IMR-90 (cell line): ENCODE measurements at regions not wholly inside any gene's neighbourhood (a gene's known extent, or its start where the extent isn't known, plus 50 kb on each side); places are given as distances from the start of the nearest gene placed in this dataset.

ENCODE experiments used
- ATAC-seq: fragments of 200-7000 bp; cut with Tn5 transposase; 2 replicates; pipeline ENCODE4 v1.9.1; 2020; ENCODE audit warnings: low read depth, mild to moderate bottlenecking, moderate library complexity
- BruUV-seq: library from RNA; stranded (reverse); fragments of 400-500 nt; replicated peaks from 2 replicates; lab custom pipeline; 2021; lab: Mats Ljungman, UMichigan
- CTCF ChIA-PET: fragments of 300-600 bp; formaldehyde crosslinking; extraction: SDS; loops from one replicate; lab custom pipeline; 2021; ENCODE audit warnings: antibody characterized with exemption; lab: Yijun Ruan, JAX
- POLR2A ChIA-PET: fragments of 300-600 bp; sonication (Branson Sonifier 250); formaldehyde crosslinking; loops from one replicate; lab custom pipeline; 2022; ENCODE audit warnings: antibody characterized with exemption; ENCODE audit not compliant: unreplicated experiment; lab: Charles Lee
- DNase-seq: peaks from one replicate; pipeline ENCODE4 v3.0.0; 2013
- H2AFZ ChIP-seq: replicated peaks from 2 replicates; pipeline ENCODE3; 2013; ENCODE audit warnings: low read length, mild to moderate bottlenecking; ENCODE audit not compliant: poor library complexity
- H2AK5ac ChIP-seq: 2 replicates; pipeline ENCODE4 v1.6.1; 2013; ENCODE audit warnings: low read depth, low read length, inconsistent platforms
- H2AK9ac ChIP-seq: replicated peaks from 2 replicates; pipeline ENCODE3; 2013; ENCODE audit warnings: mild to moderate bottlenecking, low read depth, low read length, moderate library complexity; ENCODE audit not compliant: poor library complexity
- H2BK120ac ChIP-seq: 2 replicates; pipeline ENCODE4 v1.6.1; 2013; ENCODE audit warnings: low read depth, low read length, inconsistent platforms
- H2BK15ac ChIP-seq: 3 replicates; pipeline ENCODE4 v1.6.1; 2013; ENCODE audit warnings: low read depth, low read length, inconsistent platforms
- H2BK20ac ChIP-seq: 2 replicates; pipeline ENCODE4 v1.6.1; 2013; ENCODE audit warnings: low read depth, mild to moderate bottlenecking, inconsistent platforms, low read length, moderate library complexity
- H2BK5ac ChIP-seq: 2 replicates; pipeline ENCODE4 v1.6.1; 2013; ENCODE audit warnings: mild to moderate bottlenecking, low read depth, low read length, inconsistent platforms; ENCODE audit not compliant: poor library complexity, severe bottlenecking
- H3K14ac ChIP-seq: replicated peaks from 2 replicates; pipeline ENCODE4 v1.6.1; 2013; ENCODE audit warnings: low read depth, low read length, inconsistent platforms
- H3K18ac ChIP-seq: 2 replicates; pipeline ENCODE4 v1.6.1; 2013; ENCODE audit warnings: low read depth, low read length, control low read depth
- H3K23ac ChIP-seq: 2 replicates; pipeline ENCODE4 v1.6.1; 2013; ENCODE audit warnings: low read depth, low read length, inconsistent platforms
- H3K27ac ChIP-seq: 2 replicates; pipeline ENCODE4 v1.5.1; 2013; ENCODE audit warnings: mild to moderate bottlenecking, control low read depth, low read length; ENCODE audit not compliant: insufficient read depth
- H3K27me3 ChIP-seq: 2 replicates; pipeline ENCODE4 v1.6.1; 2013; ENCODE audit warnings: low read length; ENCODE audit not compliant: control insufficient read depth, insufficient read depth
- H3K36me3 ChIP-seq: 2 replicates; pipeline ENCODE4 v1.6.1; 2013; ENCODE audit warnings: low read length, mixed read lengths; ENCODE audit not compliant: control insufficient read depth, insufficient read depth
- H3K4ac ChIP-seq: 2 replicates; pipeline ENCODE4 v1.6.1; 2013; ENCODE audit warnings: low read depth, low read length, inconsistent platforms
- H3K4me1 ChIP-seq: 2 replicates; pipeline ENCODE4 v1.6.1; 2013; ENCODE audit warnings: low read length, mixed read lengths; ENCODE audit not compliant: control insufficient read depth, insufficient read depth
- H3K4me2 ChIP-seq: 2 replicates; pipeline ENCODE4 v1.6.1; 2013; ENCODE audit warnings: low read depth, mild to moderate bottlenecking, control low read depth, low read length, moderate library complexity
- H3K4me3 ChIP-seq: 2 replicates; pipeline ENCODE4 v1.5.1; 2013; ENCODE audit warnings: low read depth, mild to moderate bottlenecking, control low read depth, low read length, moderate library complexity; ENCODE audit not compliant: insufficient read depth
- H3K56ac ChIP-seq: 2 replicates; pipeline ENCODE4 v1.6.1; 2013; ENCODE audit warnings: low read length, inconsistent platforms; ENCODE audit not compliant: insufficient read depth; ENCODE audit errors: extremely low read depth
- H3K79me1 ChIP-seq, 2 experiments: 2 replicates each; pipeline ENCODE4 v1.6.1; 2013; ENCODE audit warnings: low read length in 2 of 2, inconsistent platforms in 1 of 2, low read depth in 1 of 2
- H3K9ac ChIP-seq: 2 replicates; pipeline ENCODE4 v1.6.1; 2013; ENCODE audit warnings: low read depth, low read length, control low read depth
- H3K9me1 ChIP-seq: 2 replicates; pipeline ENCODE4 v1.6.1; 2013; ENCODE audit warnings: low read length, inconsistent platforms; ENCODE audit not compliant: insufficient read depth
- H3K9me3 ChIP-seq: 2 replicates; pipeline ENCODE4 v1.6.1; 2013; ENCODE audit warnings: low read length; ENCODE audit not compliant: control insufficient read depth, insufficient read depth
- H4K20me1 ChIP-seq: 2 replicates; pipeline ENCODE4 v1.6.1; 2013; ENCODE audit warnings: low read length, inconsistent platforms; ENCODE audit not compliant: insufficient read depth
- H4K5ac ChIP-seq: 2 replicates; pipeline ENCODE4 v1.6.1; 2013; ENCODE audit warnings: mild to moderate bottlenecking, low read depth, low read length, control low read depth
- H4K8ac ChIP-seq, 2 experiments: 2 replicates each; pipeline ENCODE4 v1.6.1; 2013; ENCODE audit warnings: low read depth in 2 of 2, low read length in 2 of 2, control low read depth in 1 of 2, inconsistent platforms in 1 of 2
- H4K91ac ChIP-seq: 2 replicates; pipeline ENCODE4 v1.6.1; 2013; ENCODE audit warnings: low read depth, low read length, inconsistent platforms; ENCODE audit not compliant: insufficient read depth
- BHLHE40 ChIP-seq: fragments of 150-350 bp; IDR thresholded peaks from 2 replicates; pipeline ENCODE4 v1.6.1; 2016; ENCODE audit warnings: mild to moderate bottlenecking, low read depth, low read length
- SMC3 ChIP-seq: fragments of 150-350 bp; IDR thresholded peaks from 2 replicates; pipeline ENCODE4 v1.6.1; 2016; ENCODE audit warnings: low read depth, mild to moderate bottlenecking, antibody characterized with exemption, low read length, moderate library complexity
- WGBS, 2 experiments: methylation state at CpG; one replicate each; pipeline versions ENCODE4 v1.1.5 to v1.1.7; 2013; ENCODE audit warnings: missing lambda C conversion rate in 2 of 2; ENCODE audit not compliant: insufficient read length in 1 of 2; ENCODE audit errors: extremely low coverage in 2 of 2; 5-methylcytosine and 5-hydroxymethylcytosine counted together
- dilution Hi-C: fragments of 300-500 bp; cut with HindIII; formaldehyde crosslinking; loops from one replicate; pipeline ENCODE4 v1.14.3; 2018; ENCODE audit warnings: low sequenced_read_pairs; ENCODE audit not compliant: unreplicated experiment
- in situ Hi-C: fragments of 300-500 bp; cut with MboI; formaldehyde crosslinking; loops from 3 replicates; pipeline ENCODE4 v1.14.3; 2019; ENCODE audit warnings: low sequenced_read_pairs, inconsistent platforms, mixed read lengths
- intact Hi-C: fragments of 100-400 bp; cut with micrococcal nuclease; formaldehyde crosslinking; loops from 2 replicates; pipeline ENCODE4 v1.10.0; 2022

- Histone ChIP-seq H4K91ac (no peak overlapping the region), H3K9ac (no peak overlapping the region), H2AK9ac (no peak overlapping the region), H4K20me1 (no peaks in the 10 kb centered on the region), H2AFZ (no peak overlapping the region), H2AK5ac (no peak overlapping the region), H4K5ac (no peak overlapping the region), H3K4me1 (no peaks in the 10 kb centered on the region), H3K56ac (no peak overlapping the region), H2BK20ac (no peak overlapping the region), H2BK120ac (no peak overlapping the region), H3K27me3 (no peaks in the 10 kb centered on the region), H2BK15ac (no peak overlapping the region), H3K9me3 (peaks cover 9% of the 10 kb centered on the region), H3K9me1 (no peaks in the 10 kb centered on the region), H3K36me3 (no peaks in the 10 kb centered on the region), H3K23ac (no peak overlapping the region), H3K27ac (no peak overlapping the region), H2BK5ac (no peak overlapping the region), H3K4me2 (no peak overlapping the region), H3K4me3 (no peak overlapping the region), H3K14ac (no peak overlapping the region), H3K18ac (no peak overlapping the region), H3K4ac (no peak overlapping the region), H4K8ac (no peak overlapping the region), H3K79me1 (no peaks in the 10 kb centered on the region)
- POLR2A ChIA-PET: no interaction called here
- intact Hi-C loops (no loop called here), dilution Hi-C loops (no loop called here), in situ Hi-C loops (no loop called here)
- TF ChIP-seq BHLHE40 (no peak), SMC3 (no peak)
- no TSS peak for BruUV-seq
- ATAC-seq (no peak), DNase-seq (no peak)
- WGBS, 2 experiments: no CpG with 5 or more reads among the region's 3 CpGs
- CTCF ChIA-PET: no interaction called here
Observed at GRCh38 chr5:152255411-152255810, 149.7 kb downstream of the NMUR2 start.
